Pulmonary artery endothelial cell (primary cell): ENCODE measurements at regions not wholly inside any gene's neighbourhood (a gene's known extent, or its start where the extent isn't known, plus 50 kb on each side); places are given as distances from the start of the nearest gene placed in this dataset.

ENCODE experiments used
- DNase-seq: peaks from one replicate; pipeline ENCODE4 v3.0.0-alpha.2; 2011; ENCODE audit warnings: low read depth, low spot score

DNA sequence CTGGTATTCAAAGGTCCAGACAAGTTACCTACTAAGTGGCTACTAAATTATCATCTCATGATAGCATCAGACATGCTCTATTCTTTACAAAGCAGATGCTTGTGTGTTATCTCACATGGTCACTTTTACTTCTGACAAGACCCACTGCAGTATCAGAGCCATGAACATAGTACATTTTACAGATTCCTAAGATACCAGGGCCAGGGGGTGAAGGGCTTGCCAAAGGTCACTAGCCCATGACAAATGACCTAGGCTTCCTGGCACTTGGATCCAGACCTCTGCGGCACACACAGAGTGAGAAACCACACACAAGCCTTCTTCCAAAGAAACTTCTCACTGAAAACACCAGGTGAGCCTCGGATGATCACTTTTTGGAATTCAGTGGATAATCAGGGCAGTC lies 446.8 kb downstream of the EIPR1 start:
- no peak for DNase-seq

DNA sequence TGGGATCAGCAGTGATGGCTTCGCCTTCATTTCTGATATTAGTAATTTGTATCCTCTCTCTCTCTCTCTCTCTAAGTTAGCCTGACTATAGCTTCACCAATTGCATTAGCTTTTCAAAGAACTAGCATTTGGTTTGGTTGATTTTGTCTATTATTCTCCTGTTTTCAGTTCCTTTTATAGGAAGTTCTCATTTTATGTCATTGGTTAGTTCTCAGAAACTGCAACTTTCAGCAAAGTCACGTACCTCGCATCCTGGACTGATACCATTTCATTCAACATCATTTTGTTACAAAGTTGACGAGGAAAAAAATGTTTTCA lies 450.8 kb downstream of the EIPR1 start:
- DNase-seq = no peak

DNA sequence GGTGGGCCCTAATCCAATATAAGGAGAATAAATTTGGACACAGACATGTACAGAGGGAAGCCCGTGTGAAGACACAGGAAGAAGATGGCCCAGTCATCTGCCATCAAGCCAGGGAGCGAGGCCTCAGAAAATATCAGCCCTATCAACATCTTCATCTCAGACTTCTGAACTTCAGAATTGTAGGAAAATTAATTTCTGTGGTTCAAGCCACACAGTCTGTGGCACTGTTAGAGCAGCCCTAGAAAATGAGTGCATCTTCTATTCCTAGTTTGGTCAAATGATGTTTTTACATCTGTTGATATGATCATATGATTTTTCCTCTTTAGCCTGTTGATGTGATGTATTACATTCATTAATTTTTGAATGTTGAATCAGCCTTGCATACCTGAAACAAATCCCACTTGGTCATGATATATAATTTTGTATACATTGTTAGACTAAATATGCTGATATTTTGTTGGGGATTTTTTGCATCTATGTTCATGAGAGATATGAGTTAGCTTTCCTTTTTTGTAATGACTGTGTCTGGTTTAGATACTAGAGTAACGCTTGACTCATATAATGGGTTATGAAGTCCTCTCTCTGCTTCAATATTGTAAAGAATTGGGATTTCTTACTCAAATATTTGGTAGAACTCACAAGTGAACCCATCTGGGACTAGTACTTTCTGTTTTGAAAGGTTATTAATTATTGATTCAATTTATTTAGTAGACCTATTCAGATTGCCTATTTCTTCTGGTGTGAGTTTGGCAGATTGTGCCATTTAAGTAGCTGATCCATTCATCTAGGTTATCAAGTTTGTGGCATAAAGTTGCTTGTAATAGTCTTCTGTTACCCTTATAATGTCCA lies 451.4 kb downstream of the EIPR1 start:
- no peak for DNase-seq

- no peak for DNase-seq
Measured at GRCh38 chr2:2922156-2922555, 455.5 kb downstream of the EIPR1 start.

DNA sequence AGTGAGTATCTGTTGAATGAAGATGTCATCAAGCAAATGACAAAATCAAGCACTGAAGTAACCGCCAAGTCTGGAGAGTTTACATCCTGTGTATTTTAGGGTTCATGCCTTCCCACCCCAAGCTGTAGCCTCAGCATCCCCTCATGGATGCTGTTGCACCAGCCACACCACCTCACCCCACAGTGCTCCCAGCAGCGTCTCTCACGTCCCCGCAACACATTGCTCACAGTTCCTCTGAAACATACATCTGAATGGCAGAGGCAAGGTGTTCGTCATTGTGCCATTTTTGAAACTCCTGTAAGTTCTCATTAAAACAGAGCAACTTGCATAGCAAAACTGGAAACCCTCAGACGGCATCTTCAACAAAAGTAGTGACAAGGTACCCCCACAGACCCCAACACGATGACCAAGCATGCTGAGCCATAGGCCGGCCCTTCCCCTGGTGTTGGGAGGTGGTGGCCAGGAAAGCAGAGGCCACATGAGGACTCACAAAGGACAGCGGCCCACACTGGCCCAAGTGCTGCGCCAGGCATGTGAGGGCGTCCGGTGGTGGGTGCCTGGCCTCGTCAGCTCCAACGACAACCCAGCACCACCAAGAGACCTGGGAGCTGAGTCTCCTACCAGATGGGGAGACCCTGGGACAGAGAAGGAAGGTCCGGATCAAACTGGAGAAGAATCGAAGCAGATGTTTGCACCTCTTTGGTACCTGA lies 456.5 kb downstream of the EIPR1 start:
- no peak for DNase-seq

- no peak for DNase-seq
Measured at GRCh38 chr2:2919574-2920365, 457.8 kb downstream of the EIPR1 start.

DNA sequence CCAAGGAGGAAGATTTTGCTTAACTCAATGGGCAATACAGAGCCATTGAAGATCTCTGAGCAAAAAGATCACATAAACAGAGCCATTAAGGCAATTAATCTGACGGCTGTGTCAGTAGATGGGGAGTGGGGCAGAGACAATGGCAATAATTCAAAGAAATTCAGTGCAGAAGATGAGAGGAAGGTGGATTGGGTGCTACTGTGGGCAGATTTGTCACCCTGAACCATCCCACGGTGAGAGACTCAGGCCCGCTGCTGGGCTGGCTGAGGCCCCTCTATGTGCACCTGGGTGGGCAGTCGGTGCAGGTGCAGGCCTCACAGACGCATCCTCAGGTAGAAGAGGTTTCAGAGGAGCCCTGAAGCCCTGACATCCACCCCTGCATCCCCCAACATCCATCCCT lies 458.6 kb downstream of the EIPR1 start:
- DNase-seq = no peak

- no peak for DNase-seq
Measured at GRCh38 chr2:2916621-2917020, 461.0 kb downstream of the EIPR1 start.

- DNase-seq = no peak
Measured at GRCh38 chr2:2914252-2914651, 463.4 kb downstream of the EIPR1 start.

DNA sequence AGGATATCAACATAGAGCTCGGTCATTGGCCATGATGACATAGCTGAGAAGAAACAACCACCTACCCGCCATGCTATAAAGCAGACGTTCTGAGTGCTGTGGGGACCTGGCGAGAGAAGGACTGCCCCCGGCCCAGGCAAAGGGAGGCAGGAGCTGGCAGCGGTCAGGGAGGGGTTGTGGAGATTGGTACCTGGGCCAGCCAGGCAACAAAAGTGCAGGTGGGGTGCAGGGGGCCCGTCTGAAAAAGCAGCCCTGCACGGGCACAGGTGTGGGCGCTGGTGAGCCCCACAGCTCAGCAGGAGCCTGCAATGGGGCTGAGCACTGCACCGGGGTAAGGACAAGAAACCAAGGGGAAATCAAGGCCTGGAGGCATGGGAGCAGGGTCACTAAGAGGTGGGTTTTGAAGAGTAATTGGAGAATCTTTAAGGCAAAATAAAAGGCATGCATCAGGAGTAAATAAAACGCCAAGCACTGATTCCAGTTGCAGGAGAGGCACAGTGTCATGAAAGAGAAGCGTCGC lies 464.0 kb downstream of the EIPR1 start:
- DNase-seq = no peak

DNA sequence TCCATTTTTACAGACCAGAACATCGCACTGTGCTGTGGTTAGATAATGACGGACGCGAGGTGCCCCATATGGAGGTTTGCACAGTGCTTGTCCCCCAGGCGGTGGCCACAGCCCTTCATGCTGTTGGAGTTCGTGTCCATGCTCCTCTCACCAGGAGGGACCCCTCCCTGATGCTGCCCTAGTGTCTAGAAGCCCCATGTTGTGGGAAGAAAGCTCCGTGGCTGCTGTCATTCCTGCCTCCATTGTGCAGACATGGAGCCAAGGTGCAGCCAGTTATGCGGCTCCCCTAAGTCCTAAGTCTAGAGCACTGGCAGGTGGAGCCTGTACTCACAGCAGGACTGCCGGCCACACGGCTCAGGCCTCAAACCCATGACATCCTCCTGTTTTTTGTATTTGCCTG lies 464.9 kb downstream of the EIPR1 start:
- DNase-seq = no peak

- DNase-seq = no peak
Measured at GRCh38 chr2:2912293-2912692, 465.3 kb downstream of the EIPR1 start.

GRCh38 chr2:2910259-2910658 lies 467.4 kb downstream of the EIPR1 start:
- no peak for DNase-seq

DNA sequence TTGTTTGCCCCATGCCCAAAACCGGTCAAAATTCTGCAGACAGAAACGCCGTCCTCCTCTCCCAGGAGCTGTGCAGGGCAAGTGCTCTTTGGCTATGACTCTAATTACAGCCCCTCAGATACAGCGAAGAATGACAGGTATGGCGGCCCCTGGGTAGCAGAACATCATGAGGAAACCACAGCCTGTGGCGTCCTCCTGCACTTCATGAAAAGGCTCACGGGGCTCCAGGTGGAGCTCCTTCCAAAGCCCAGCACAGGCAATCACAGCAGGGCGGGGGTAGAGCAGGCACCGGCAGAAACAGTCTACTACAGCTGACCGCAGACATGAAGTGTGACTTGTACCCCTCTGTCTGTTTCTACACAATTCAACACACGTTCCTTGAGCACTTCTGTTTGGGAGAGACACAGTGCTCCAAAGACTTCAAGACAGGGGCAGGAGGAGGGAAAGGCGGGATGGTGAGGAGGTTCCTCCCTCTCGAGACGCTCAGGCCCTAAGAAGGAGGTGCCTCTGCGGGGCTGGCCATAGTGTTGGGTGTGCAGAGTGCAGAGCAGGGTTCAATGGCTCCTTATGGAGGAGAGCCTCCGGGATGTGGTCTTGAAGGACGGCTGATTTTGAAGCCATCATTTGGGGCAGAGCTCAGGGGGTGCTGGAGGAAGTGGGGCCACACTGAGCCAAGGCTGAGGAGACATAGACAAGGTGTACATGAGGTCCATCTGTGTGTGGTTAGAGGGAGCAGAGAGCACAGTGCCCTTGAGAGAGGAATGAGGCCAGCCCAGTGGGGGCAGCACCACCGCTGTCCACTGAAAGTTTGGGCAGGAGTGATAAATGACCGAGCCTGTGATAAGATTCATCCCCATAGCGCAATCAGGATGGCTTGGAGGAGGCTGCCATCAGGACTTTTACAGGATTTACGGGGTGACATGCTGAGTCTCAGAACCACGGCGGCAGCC lies 468.3 kb downstream of the EIPR1 start:
- DNase-seq = no peak

- no peak for DNase-seq
Measured at GRCh38 chr2:2906091-2906490, 471.5 kb downstream of the EIPR1 start.

- DNase-seq = no peak
Measured at GRCh38 chr2:2904721-2905350, 472.8 kb downstream of the EIPR1 start.

- DNase-seq = no peak
Measured at GRCh38 chr2:2902547-2903281, 474.9 kb downstream of the EIPR1 start.

- no peak for DNase-seq
Measured at GRCh38 chr2:2901384-2902345, 476.0 kb downstream of the EIPR1 start.

GRCh38 chr2:2899826-2900225 lies 477.8 kb downstream of the EIPR1 start:
- DNase-seq = no peak
